NCI-H128 (cell line): ENCODE measurements at regions not wholly inside any gene's neighbourhood (a gene's known extent, or its start where the extent isn't known, plus 50 kb on each side); places are given as distances from the start of the nearest gene placed in this dataset.

Source experiments
- DNase-seq: peaks from one replicate; lab custom pipeline; 2025; ENCODE audit not compliant: unreplicated experiment; lab: John Stamatoyannopoulos, UW

- DNase-seq = no peak
Observed at GRCh38 chr22:47594836-47595521, 832.5 kb downstream of the TBC1D22A start.

- no peak for DNase-seq
Observed at GRCh38 chr22:47593911-47594311, 831.5 kb downstream of the TBC1D22A start.

- no peak for DNase-seq
Observed at GRCh38 chr22:47593291-47593690, 830.8 kb downstream of the TBC1D22A start.

GRCh38 chr22:47592791-47593190 lies 830.3 kb downstream of the TBC1D22A start:
- no peak for DNase-seq

- DNase-seq = no peak
Observed at GRCh38 chr22:47591709-47592108, 829.3 kb downstream of the TBC1D22A start.

- DNase-seq = no peak
Observed at GRCh38 chr22:47591016-47591415, 828.6 kb downstream of the TBC1D22A start.

GRCh38 chr22:47589271-47590250 lies 827.1 kb downstream of the TBC1D22A start:
- DNase-seq = no peak

GRCh38 chr22:47588578-47588960 lies 826.1 kb downstream of the TBC1D22A start:
- DNase-seq = no peak

GRCh38 chr22:47587861-47588577 lies 825.6 kb downstream of the TBC1D22A start:
- DNase-seq = no peak

- no peak for DNase-seq
Observed at GRCh38 chr22:47587361-47587760, 824.9 kb downstream of the TBC1D22A start.

GRCh38 chr22:47586946-47587345 lies 824.5 kb downstream of the TBC1D22A start:
- no peak for DNase-seq

GRCh38 chr22:47586038-47586437 lies 823.6 kb downstream of the TBC1D22A start:
- DNase-seq = no peak

GRCh38 chr22:47583959-47584562 lies 821.6 kb downstream of the TBC1D22A start:
- DNase-seq = no peak

GRCh38 chr22:47582067-47582466 lies 819.6 kb downstream of the TBC1D22A start:
- no peak for DNase-seq

GRCh38 chr22:47580121-47580520 lies 817.7 kb downstream of the TBC1D22A start:
- no peak for DNase-seq

GRCh38 chr22:47576908-47577307 lies 814.5 kb downstream of the TBC1D22A start:
- DNase-seq = no peak

- no peak for DNase-seq
Observed at GRCh38 chr22:47575291-47575690, 812.8 kb downstream of the TBC1D22A start.

- no peak for DNase-seq
Observed at GRCh38 chr22:47574556-47574955, 812.1 kb downstream of the TBC1D22A start.

- DNase-seq = no peak
Observed at GRCh38 chr22:47573141-47573540, 810.7 kb downstream of the TBC1D22A start.

- no peak for DNase-seq
Observed at GRCh38 chr22:47572443-47572842, 810.0 kb downstream of the TBC1D22A start.

GRCh38 chr22:47571616-47572015 lies 809.2 kb downstream of the TBC1D22A start:
- DNase-seq = no peak
